ENCODE measurements at regions not wholly inside any gene's neighbourhood (a gene's known extent, or its start where the extent isn't known, plus 50 kb on each side); places are given as distances from the start of the nearest gene placed in this dataset.

DNA sequence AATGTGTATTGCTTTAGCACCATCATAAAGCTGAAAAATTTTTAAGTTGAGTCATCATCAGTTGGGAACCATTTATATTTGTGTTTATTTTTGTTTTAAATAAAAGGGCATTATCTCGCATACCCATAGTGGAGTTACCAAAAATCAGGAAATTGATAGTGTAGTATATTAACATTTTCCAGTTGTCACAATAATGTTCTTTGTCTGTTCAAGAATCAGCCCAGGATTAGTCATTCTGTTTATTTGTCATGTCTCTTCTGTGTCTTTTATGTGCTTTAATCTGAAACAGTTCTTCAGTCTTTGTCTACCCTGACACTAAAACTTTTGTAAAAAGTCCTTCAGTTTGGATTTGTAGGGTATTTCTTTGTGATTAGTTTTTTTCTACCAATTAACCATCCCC, 827.8 kb upstream of the ZWINT start:
- H3K4me3 ChIP-seq = no peak overlapping the region
- ATAC-seq (no peak), DNase-seq (no peak)
- H3K27me3 ChIP-seq (ENCODE audit: insufficient read depth in 3 of 3, low read length in 2 of 3) = no peaks in the 10 kb centered on the region
- WGBS, 3 donors = 90 to 95% (median 92%) methylated on average over 1 of the region's 1 CpG
- intact Hi-C loops (cut with DNase I) = no loop called here
- TF ChIP-seq, protein P1, sequence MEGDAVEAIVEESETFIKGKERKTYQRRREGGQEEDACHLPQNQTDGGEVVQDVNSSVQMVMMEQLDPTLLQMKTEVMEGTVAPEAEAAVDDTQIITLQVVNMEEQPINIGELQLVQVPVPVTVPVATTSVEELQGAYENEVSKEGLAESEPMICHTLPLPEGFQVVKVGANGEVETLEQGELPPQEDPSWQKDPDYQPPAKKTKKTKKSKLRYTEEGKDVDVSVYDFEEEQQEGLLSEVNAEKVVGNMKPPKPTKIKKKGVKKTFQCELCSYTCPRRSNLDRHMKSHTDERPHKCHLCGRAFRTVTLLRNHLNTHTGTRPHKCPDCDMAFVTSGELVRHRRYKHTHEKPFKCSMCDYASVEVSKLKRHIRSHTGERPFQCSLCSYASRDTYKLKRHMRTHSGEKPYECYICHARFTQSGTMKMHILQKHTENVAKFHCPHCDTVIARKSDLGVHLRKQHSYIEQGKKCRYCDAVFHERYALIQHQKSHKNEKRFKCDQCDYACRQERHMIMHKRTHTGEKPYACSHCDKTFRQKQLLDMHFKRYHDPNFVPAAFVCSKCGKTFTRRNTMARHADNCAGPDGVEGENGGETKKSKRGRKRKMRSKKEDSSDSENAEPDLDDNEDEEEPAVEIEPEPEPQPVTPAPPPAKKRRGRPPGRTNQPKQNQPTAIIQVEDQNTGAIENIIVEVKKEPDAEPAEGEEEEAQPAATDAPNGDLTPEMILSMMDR (IDR thresholded peaks at IDR 0.05) = no peak
- H3K4me1 ChIP-seq = no peaks in the 10 kb centered on the region
- H3K36me3 ChIP-seq (ENCODE audit: insufficient read depth in 1 of 2, low read depth in 1 of 2) = no peaks in the 10 kb centered on the region
- no peaks in the 10 kb centered on the region for H3K9me3 ChIP-seq
- H3K27ac ChIP-seq = no peak overlapping the region

DNA sequence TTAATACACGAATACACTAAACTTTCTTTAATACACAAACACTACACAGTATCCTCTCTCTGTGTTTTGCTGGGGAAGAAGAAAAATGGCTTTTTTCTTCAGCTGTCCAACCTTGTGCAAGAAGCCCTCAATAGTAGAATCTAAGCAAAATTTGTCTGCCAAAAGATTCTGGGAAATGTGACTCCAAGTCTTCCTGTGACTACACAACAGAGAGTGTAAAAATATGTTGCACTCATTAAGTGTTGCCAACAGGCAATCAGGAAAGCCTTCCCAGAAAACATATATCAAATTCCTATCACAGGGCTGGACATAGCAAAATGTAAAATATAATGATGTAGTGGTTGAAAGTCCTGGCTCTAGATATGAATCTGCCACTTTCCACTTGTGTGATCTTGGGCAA, 825.1 kb upstream of the ZWINT start:
- H3K9me3 ChIP-seq = no peaks in the 10 kb centered on the region
- 79 to 88% (median 83%) methylated on average over 1 of the region's 1 CpG for WGBS, 3 donors
- H3K27me3 ChIP-seq (ENCODE audit: insufficient read depth in 3 of 3, low read length in 2 of 3) = no peaks in the 10 kb centered on the region
- H3K4me3 ChIP-seq = no peak overlapping the region
- intact Hi-C loops (cut with DNase I) = no loop called here
- H3K36me3 ChIP-seq (ENCODE audit: insufficient read depth in 1 of 2, low read depth in 1 of 2) = no peaks in the 10 kb centered on the region
- H3K4me1 ChIP-seq = no peaks in the 10 kb centered on the region
- no peak overlapping the region for H3K27ac ChIP-seq
- DNase-seq (no peak), ATAC-seq (no peak)
- TF ChIP-seq, protein P1 (IDR thresholded peaks at IDR 0.05) = no peak

DNA sequence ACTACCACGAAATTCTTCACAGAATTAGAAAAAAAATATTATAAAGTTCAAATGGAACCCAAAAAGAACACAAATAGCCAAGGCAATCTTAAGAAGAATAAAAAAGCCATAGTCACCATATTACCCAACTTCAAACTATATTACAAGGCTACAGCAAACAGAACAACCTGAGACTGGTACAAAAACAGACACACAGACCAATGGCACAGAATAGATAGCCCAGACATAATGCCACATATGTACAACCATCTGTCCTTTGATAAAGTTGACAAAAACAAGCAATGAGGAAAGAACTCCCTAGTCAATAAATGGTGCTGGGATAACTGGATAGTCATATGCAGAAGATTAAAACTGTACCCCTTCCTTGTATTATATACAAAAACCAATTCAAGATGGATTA, 808.5 kb upstream of the ZWINT start:
- Histone ChIP-seq H3K27me3 (ENCODE audit: insufficient read depth in 3 of 3, low read length in 2 of 3) (no peaks in the 10 kb centered on the region), H3K4me3 (no peak overlapping the region), H3K4me1 (no peaks in the 10 kb centered on the region), H3K27ac (no peak overlapping the region), H3K9me3 (no peaks in the 10 kb centered on the region), H3K36me3 (ENCODE audit: insufficient read depth in 1 of 2, low read depth in 1 of 2) (no peaks in the 10 kb centered on the region)
- intact Hi-C loops (cut with DNase I) = no loop called here
- DNase-seq = no peak
- TF ChIP-seq, protein P1 (IDR thresholded peaks at IDR 0.05) = no peak
- no peak for ATAC-seq
- WGBS, 3 donors = 0% methylated on average over 1 of the region's 1 CpG

DNA sequence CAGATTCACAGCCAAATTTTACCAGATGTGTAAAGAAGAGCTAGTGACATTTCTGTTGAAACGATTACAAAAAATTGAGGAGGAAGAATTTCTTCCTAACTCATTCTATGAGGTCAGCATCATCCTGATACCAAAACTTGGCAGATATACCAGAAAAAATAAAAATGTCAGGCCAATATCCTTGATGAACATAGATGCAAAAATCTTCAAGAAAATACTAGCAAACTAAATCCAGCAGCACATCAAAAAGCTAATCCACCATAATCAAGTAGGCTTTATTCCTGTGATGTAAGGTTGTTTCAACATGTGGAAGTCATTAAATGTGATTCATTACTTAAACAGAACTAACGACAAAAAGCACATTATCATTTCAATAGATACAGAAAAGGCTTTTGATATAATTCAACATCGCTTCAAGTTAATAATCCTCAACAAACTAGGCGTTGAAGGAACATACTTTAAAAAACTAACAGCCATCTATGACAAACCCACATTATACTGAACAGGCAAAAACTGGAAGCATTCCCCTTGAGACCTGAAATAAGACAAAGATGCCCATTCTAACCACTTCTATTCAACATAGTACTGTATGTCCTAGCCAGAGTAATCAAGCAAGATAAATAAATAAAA, 807.7 kb upstream of the ZWINT start:
- Histone ChIP-seq H3K36me3 (ENCODE audit: insufficient read depth in 1 of 2, low read depth in 1 of 2) (no peaks in the 10 kb centered on the region), H3K27ac (no peak overlapping the region)
- intact Hi-C loops (cut with DNase I) = no loop called here

More for the DNA sequence above, 807.7 kb upstream of the ZWINT start:
- ATAC-seq (no peak), DNase-seq (no peak)
- Histone ChIP-seq H3K9me3 (no peaks in the 10 kb centered on the region), H3K27me3 (ENCODE audit: insufficient read depth in 3 of 3, low read length in 2 of 3) (no peaks in the 10 kb centered on the region), H3K4me1 (no peaks in the 10 kb centered on the region), H3K4me3 (no peak overlapping the region)
- TF ChIP-seq, protein P1 (IDR thresholded peaks at IDR 0.05) = no peak
- 26 to 30% (median 29%) methylated on average over 4 of the region's 4 CpGs for WGBS, 3 donors
